SK-N-SH (cell line): ENCODE measurements at regions not wholly inside any gene's neighbourhood (a gene's known extent, or its start where the extent isn't known, plus 50 kb on each side); places are given as distances from the start of the nearest gene placed in this dataset.

Experiments
- CTCF ChIA-PET: fragments of 300-600, 350-600 bp; formaldehyde crosslinking; extraction: SDS; loops from one replicate; lab custom pipeline; 2021; lab: Yijun Ruan, JAX
- POLR2A ChIA-PET: fragments of 350-600 bp; sonication (Branson Sonifier 250); formaldehyde crosslinking; extraction: SDS; loops from one replicate; lab custom pipeline; 2020; ENCODE audit warnings: antibody characterized with exemption, inconsistent platforms; lab: Yijun Ruan, JAX
- DNase-seq: peaks from one replicate; pipeline ENCODE4 v3.0.0; 2012
- H2AFZ ChIP-seq: fragments of 200-600 bp; sonication (generic); 2 replicates; pipeline ENCODE4 v1.8.1; 2016; ENCODE audit warnings: antibody characterized with exemption, mild to moderate bottlenecking, low read depth
- H3F3A ChIP-seq: fragments of 200-600 bp; sonication (generic); replicated peaks from 2 replicates; pipeline ENCODE3; 2016; ENCODE audit warnings: antibody characterized with exemption, mild to moderate bottlenecking; ENCODE audit not compliant: insufficient read depth
- H3K27ac ChIP-seq, 2 experiments: fragments of 200-500 bp in 1 of 2; fragments of 200-600 bp in 1 of 2; sonication (Bioruptor generic) in 1 of 2; sonication (generic), shearing (Covaris generic) in 1 of 2; 2 replicates each; pipeline versions ENCODE4 v1.5.1 to v1.6.1; 2014 to 2016; ENCODE audit warnings: low read depth in 2 of 2, inconsistent platforms in 1 of 2, low read length in 1 of 2, mild to moderate bottlenecking in 1 of 2, mixed read lengths in 1 of 2
- H3K27me3 ChIP-seq: fragments of 200-600 bp; sonication (generic), shearing (Covaris generic); 2 replicates; pipeline ENCODE4 v1.6.1; 2016; ENCODE audit warnings: mixed run types; ENCODE audit not compliant: insufficient read depth
- H3K36me3 ChIP-seq, 2 experiments: fragments of 200-500 bp in 1 of 2; fragments of 200-600 bp in 1 of 2; sonication (Bioruptor generic) in 1 of 2; sonication (generic) in 1 of 2; replicated peaks in 1 of 2; 2 replicates each; pipeline versions ENCODE3 to v1.5.1; 2014 to 2016; ENCODE audit warnings: low read length in 1 of 2, mild to moderate bottlenecking in 1 of 2; ENCODE audit not compliant: insufficient read depth in 2 of 2, control insufficient read depth in 1 of 2
- H3K4me1 ChIP-seq, 2 experiments: fragments of 200-500 bp in 1 of 2; fragments of 200-600 bp in 1 of 2; sonication (Bioruptor generic) in 1 of 2; sonication (generic), shearing (Covaris generic) in 1 of 2; 2 replicates each; pipeline versions ENCODE4 v1.5.1 to v1.6.1; 2014 to 2016; ENCODE audit warnings: low read depth in 1 of 2, low read length in 1 of 2, mixed run types in 1 of 2; ENCODE audit not compliant: insufficient read depth in 2 of 2, control insufficient read depth in 1 of 2
- H3K4me2 ChIP-seq: fragments of 200-600 bp; sonication (generic), shearing (Covaris generic); 2 replicates; pipeline ENCODE4 v1.6.1; 2017; ENCODE audit warnings: mixed run types
- H3K4me3 ChIP-seq, 2 experiments: fragments of 200-500 bp in 1 of 2; fragments of 200-600 bp in 1 of 2; sonication (Bioruptor generic) in 1 of 2; sonication (generic), shearing (Covaris generic) in 1 of 2; 2 replicates each; pipeline versions ENCODE4 v1.5.1 to v1.8.1; 2014 to 2016; ENCODE audit warnings: low read depth in 2 of 2, inconsistent platforms in 1 of 2, low read length in 1 of 2, mild to moderate bottlenecking in 1 of 2, mixed read lengths in 1 of 2, moderate library complexity in 1 of 2
- H3K79me2 ChIP-seq: fragments of 200-600 bp; sonication (generic); 2 replicates; pipeline ENCODE4 v1.8.1; 2017; ENCODE audit warnings: mild to moderate bottlenecking; ENCODE audit not compliant: insufficient read depth
- H3K9ac ChIP-seq: fragments of 200-600 bp; sonication (generic); 2 replicates; pipeline ENCODE4 v1.6.1; 2017; ENCODE audit warnings: mixed run types
- H3K9me2 ChIP-seq: fragments of 200-600 bp; sonication (generic); 2 replicates; pipeline ENCODE4 v1.6.1; 2017; ENCODE audit warnings: mixed run types
- H3K9me3 ChIP-seq: fragments of 200-600 bp; sonication (generic); 2 replicates; pipeline ENCODE4 v1.6.1; 2017; ENCODE audit warnings: mixed run types, mild to moderate bottlenecking, moderate library complexity
- H4K20me1 ChIP-seq: fragments of 200-600 bp; sonication (generic); 2 replicates; pipeline ENCODE4 v1.6.1; 2017; ENCODE audit warnings: mild to moderate bottlenecking, mixed run types; ENCODE audit not compliant: insufficient read depth
- CHD2 ChIP-seq: fragments of 150-350 bp; IDR thresholded peaks from 2 replicates; pipeline ENCODE4 v1.6.1; 2018; ENCODE audit warnings: low read length; ENCODE audit not compliant: partially characterized antibody
- EZH2phosphoT487 ChIP-seq: fragments of 200-600 bp; sonication (generic); IDR thresholded peaks from 2 replicates; pipeline ENCODE4 v1.6.1; 2017; ENCODE audit warnings: low read depth, mixed run types, mild to moderate bottlenecking, antibody characterized with exemption, moderate library complexity, borderline replicate concordance
- FOSL2 ChIP-seq: IDR thresholded peaks from 2 replicates; pipeline ENCODE4 v1.4.0; 2012; ENCODE audit warnings: low read depth, mild to moderate bottlenecking, moderate library complexity, borderline replicate concordance
- FOXM1 ChIP-seq: IDR thresholded peaks from 2 replicates; pipeline ENCODE4 v1.4.0; 2012; ENCODE audit warnings: low read depth, mild to moderate bottlenecking
- GABPA ChIP-seq: IDR thresholded peaks from 2 replicates; pipeline ENCODE4 v1.4.0; 2012; ENCODE audit warnings: low read depth, mild to moderate bottlenecking
- GATA2 ChIP-seq: sonication (generic); formaldehyde crosslinking; IDR thresholded peaks from 2 replicates; pipeline ENCODE4 v1.5.0; 2020; ENCODE audit warnings: mild to moderate bottlenecking, missing genetic modification reagents
- MEF2A ChIP-seq: IDR thresholded peaks from 2 replicates; pipeline ENCODE4 v1.4.0; 2012; ENCODE audit warnings: low read depth, borderline replicate concordance
- NFIC ChIP-seq: IDR thresholded peaks from 2 replicates; pipeline ENCODE4 v1.4.0; 2012; ENCODE audit warnings: borderline replicate concordance
- NRF1 ChIP-seq: IDR thresholded peaks from 2 replicates; pipeline ENCODE4 v1.6.1; 2012; ENCODE audit warnings: low read depth, mild to moderate bottlenecking, low read length
- RCOR1 ChIP-seq: fragments of 150-350 bp; IDR thresholded peaks from 2 replicates; pipeline ENCODE4 v1.6.1; 2017; ENCODE audit warnings: antibody characterized with exemption, low read length
- RXRA ChIP-seq: IDR thresholded peaks from 2 replicates; pipeline ENCODE4 v1.4.0; 2012; ENCODE audit warnings: low read depth, mild to moderate bottlenecking, borderline replicate concordance
- SMC3 ChIP-seq: IDR thresholded peaks from 2 replicates; pipeline ENCODE4 v1.6.1; 2012; ENCODE audit warnings: low read depth, low read length, improper control_type of control experiment
- YY1 ChIP-seq: IDR thresholded peaks from 2 replicates; pipeline ENCODE4 v1.4.0; 2012; ENCODE audit warnings: low read depth, mild to moderate bottlenecking
- WGBS: methylation state at CpG from one replicate; pipeline ENCODE4 v1.1.6; 2017; ENCODE audit warnings: low lambda C conversion rate; 5-methylcytosine and 5-hydroxymethylcytosine counted together
- TF ChIP-seq, protein P1 (sequence below): fragments of 150-350 bp; IDR thresholded peaks from 2 replicates; pipeline ENCODE4 v1.6.1; 2016; ENCODE audit warnings: mild to moderate bottlenecking, low read depth, low read length
- TF ChIP-seq, protein P2 (sequence below): IDR thresholded peaks from 2 replicates; pipeline ENCODE4; 2012
- TF ChIP-seq, protein P3 (sequence below): IDR thresholded peaks from 2 replicates; pipeline ENCODE4 v1.4.0; 2012; ENCODE audit warnings: low read depth, borderline replicate concordance

GRCh38 chr4:24214796-24215195 lies 324.9 kb upstream of the PPARGC1A start:
- no peak overlapping the region for H3K4me3 ChIP-seq
- H3F3A ChIP-seq: no peaks in the 10 kb centered on the region
- H3K9me3 ChIP-seq: no peaks in the 10 kb centered on the region
- H4K20me1 ChIP-seq: no peaks in the 10 kb centered on the region
- no peaks in the 10 kb centered on the region; the same call in 1 of the 2 replicates for H3K27me3 ChIP-seq
- H3K79me2 ChIP-seq: no peaks in the 10 kb centered on the region
- no peak for DNase-seq
- H3K4me1 ChIP-seq: no peaks in the 10 kb centered on the region
- H3K9ac ChIP-seq: no peak overlapping the region
- no peaks in the 10 kb centered on the region for H3K9me2 ChIP-seq
- H3K27ac ChIP-seq: no peak overlapping the region
- TF ChIP-seq RCOR1 (no peak), GATA2 (CRISPR knock-in tag) (no peak), MEF2A (no peak), YY1 (no peak), NFIC (no peak), FOSL2 (no peak)
- TF ChIP-seq, protein P1, sequence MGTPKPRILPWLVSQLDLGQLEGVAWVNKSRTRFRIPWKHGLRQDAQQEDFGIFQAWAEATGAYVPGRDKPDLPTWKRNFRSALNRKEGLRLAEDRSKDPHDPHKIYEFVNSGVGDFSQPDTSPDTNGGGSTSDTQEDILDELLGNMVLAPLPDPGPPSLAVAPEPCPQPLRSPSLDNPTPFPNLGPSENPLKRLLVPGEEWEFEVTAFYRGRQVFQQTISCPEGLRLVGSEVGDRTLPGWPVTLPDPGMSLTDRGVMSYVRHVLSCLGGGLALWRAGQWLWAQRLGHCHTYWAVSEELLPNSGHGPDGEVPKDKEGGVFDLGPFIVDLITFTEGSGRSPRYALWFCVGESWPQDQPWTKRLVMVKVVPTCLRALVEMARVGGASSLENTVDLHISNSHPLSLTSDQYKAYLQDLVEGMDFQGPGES: no peak
- TF ChIP-seq, protein P2, sequence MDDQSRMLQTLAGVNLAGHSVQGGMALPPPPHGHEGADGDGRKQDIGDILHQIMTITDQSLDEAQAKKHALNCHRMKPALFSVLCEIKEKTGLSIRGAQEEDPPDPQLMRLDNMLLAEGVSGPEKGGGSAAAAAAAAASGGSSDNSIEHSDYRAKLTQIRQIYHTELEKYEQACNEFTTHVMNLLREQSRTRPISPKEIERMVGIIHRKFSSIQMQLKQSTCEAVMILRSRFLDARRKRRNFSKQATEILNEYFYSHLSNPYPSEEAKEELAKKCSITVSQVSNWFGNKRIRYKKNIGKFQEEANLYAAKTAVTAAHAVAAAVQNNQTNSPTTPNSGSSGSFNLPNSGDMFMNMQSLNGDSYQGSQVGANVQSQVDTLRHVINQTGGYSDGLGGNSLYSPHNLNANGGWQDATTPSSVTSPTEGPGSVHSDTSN: no peak
- TF ChIP-seq, all 33 proteins: peak for 0
- H3K36me3 ChIP-seq: no peaks in the 10 kb centered on the region
- 5% methylated on average over 3 of the region's 3 CpGs for WGBS
- no peak overlapping the region for H2AFZ ChIP-seq
- no peak overlapping the region for H3K4me2 ChIP-seq
- ChIA-PET POLR2A (no interaction called here), CTCF (no interaction called here)

GRCh38 chr4:24213961-24214360 lies 324.1 kb upstream of the PPARGC1A start:
- Histone ChIP-seq H3F3A (no peaks in the 10 kb centered on the region), H3K27ac (no peak overlapping the region)
- TF ChIP-seq RCOR1 (no peak), RXRA (no peak), YY1 (no peak), NRF1 (no peak), GABPA (no peak), EZH2phosphoT487 (no peak), SMC3 (no peak), CHD2 (no peak), FOXM1 (no peak)
- TF ChIP-seq, protein P2: no peak
- TF ChIP-seq, protein P3, sequence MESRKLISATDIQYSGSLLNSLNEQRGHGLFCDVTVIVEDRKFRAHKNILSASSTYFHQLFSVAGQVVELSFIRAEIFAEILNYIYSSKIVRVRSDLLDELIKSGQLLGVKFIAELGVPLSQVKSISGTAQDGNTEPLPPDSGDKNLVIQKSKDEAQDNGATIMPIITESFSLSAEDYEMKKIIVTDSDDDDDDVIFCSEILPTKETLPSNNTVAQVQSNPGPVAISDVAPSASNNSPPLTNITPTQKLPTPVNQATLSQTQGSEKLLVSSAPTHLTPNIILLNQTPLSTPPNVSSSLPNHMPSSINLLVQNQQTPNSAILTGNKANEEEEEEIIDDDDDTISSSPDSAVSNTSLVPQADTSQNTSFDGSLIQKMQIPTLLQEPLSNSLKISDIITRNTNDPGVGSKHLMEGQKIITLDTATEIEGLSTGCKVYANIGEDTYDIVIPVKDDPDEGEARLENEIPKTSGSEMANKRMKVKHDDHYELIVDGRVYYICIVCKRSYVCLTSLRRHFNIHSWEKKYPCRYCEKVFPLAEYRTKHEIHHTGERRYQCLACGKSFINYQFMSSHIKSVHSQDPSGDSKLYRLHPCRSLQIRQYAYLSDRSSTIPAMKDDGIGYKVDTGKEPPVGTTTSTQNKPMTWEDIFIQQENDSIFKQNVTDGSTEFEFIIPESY: no peak
- TF ChIP-seq, protein P1: no peak
- TF ChIP-seq, all 33 proteins: peak for 0
- Histone ChIP-seq H4K20me1 (no peaks in the 10 kb centered on the region), H3K79me2 (no peaks in the 10 kb centered on the region), H3K4me2 (no peak overlapping the region), H3K9me2 (no peaks in the 10 kb centered on the region), H3K36me3 (no peaks in the 10 kb centered on the region), H3K27me3 (no peaks in the 10 kb centered on the region; the same call in 1 of the 2 replicates), H3K9ac (no peak overlapping the region), H3K4me1 (no peaks in the 10 kb centered on the region), H3K9me3 (no peaks in the 10 kb centered on the region), H3K4me3 (no peak overlapping the region), H2AFZ (no peak overlapping the region)
- POLR2A ChIA-PET: no interaction called here
- no peak for DNase-seq
- WGBS: 23% methylated on average over 5 of the region's 5 CpGs
- CTCF ChIA-PET: no interaction called here
